DMS 273 treated with DMSO at 0.1 percent for 48 hours (cell line): ENCODE measurements at regions not wholly inside any gene's neighbourhood (a gene's known extent, or its start where the extent isn't known, plus 50 kb on each side); places are given as distances from the start of the nearest gene placed in this dataset.
"Not testable (repeated sequence)": the region's sequence is repeated elsewhere in the genome, so short reads cannot be mapped to it uniquely, and the experiment has no call there.

ENCODE experiments used
- DNase-seq: peaks from one replicate; lab custom pipeline; 2025; lab: John Stamatoyannopoulos, UW

GRCh38 chr4:158958489-158959270 is 144.2 kb upstream of the RAPGEF2 start:
- no peak for DNase-seq

GRCh38 chr4:158962393-158962792 is 140.5 kb upstream of the RAPGEF2 start:
- no peak for DNase-seq

- not testable (repeated sequence) for DNase-seq
Measured at GRCh38 chr4:158963282-158963681, 139.6 kb upstream of the RAPGEF2 start.

GRCh38 chr4:158964114-158964727 is 138.7 kb upstream of the RAPGEF2 start:
- no peak for DNase-seq

- DNase-seq: no peak
Measured at GRCh38 chr4:158964728-158965124, 138.2 kb upstream of the RAPGEF2 start.

- no peak for DNase-seq
Measured at GRCh38 chr4:158965226-158965625, 137.7 kb upstream of the RAPGEF2 start.

GRCh38 chr4:158966091-158966490 is 136.8 kb upstream of the RAPGEF2 start:
- DNase-seq: no peak

GRCh38 chr4:158968961-158969360 is 133.9 kb upstream of the RAPGEF2 start:
- no peak for DNase-seq

- no peak for DNase-seq
Measured at GRCh38 chr4:158970812-158971211, 132.1 kb upstream of the RAPGEF2 start.

- DNase-seq: not testable (repeated sequence)
Measured at GRCh38 chr4:158974438-158974837, 128.4 kb upstream of the RAPGEF2 start.

- not testable (repeated sequence) for DNase-seq
Measured at GRCh38 chr4:158980711-158981110, 122.2 kb upstream of the RAPGEF2 start.

- no peak for DNase-seq
Measured at GRCh38 chr4:158991534-158992155, 111.2 kb upstream of the RAPGEF2 start.

GRCh38 chr4:158993891-158994290 is 109.0 kb upstream of the RAPGEF2 start:
- DNase-seq: no peak

- no peak for DNase-seq
Measured at GRCh38 chr4:158995040-158995439, 107.8 kb upstream of the RAPGEF2 start.

- DNase-seq: no peak
Measured at GRCh38 chr4:158995965-158996364, 106.9 kb upstream of the RAPGEF2 start.

GRCh38 chr4:158996669-158997074 is 106.2 kb upstream of the RAPGEF2 start:
- DNase-seq: no peak

GRCh38 chr4:158997660-158998349 is 105.1 kb upstream of the RAPGEF2 start:
- no peak for DNase-seq

GRCh38 chr4:158998624-158999023 is 104.3 kb upstream of the RAPGEF2 start:
- no peak for DNase-seq

- no peak for DNase-seq
Measured at GRCh38 chr4:158999166-158999682, 103.7 kb upstream of the RAPGEF2 start.

- no peak for DNase-seq
Measured at GRCh38 chr4:158999849-159000248, 103.0 kb upstream of the RAPGEF2 start.

GRCh38 chr4:159002950-159003349 is 99.9 kb upstream of the RAPGEF2 start:
- DNase-seq: no peak
